GM18508 (cell line): ENCODE measurements at regions not wholly inside any gene's neighbourhood (a gene's known extent, or its start where the extent isn't known, plus 50 kb on each side); places are given as distances from the start of the nearest gene placed in this dataset.
"Not testable (repeated sequence)": the region's sequence is repeated elsewhere in the genome, so short reads cannot be mapped to it uniquely, and the experiment has no call there.

Source experiments
- ATAC-seq: cut with Tn5 transposase; IDR thresholded peaks from one replicate; pipeline ENCODE4 v1.9.1; 2021; ENCODE audit warnings: moderate number of reproducible peaks; ENCODE audit not compliant: insufficient read depth, unreplicated experiment

DNA sequence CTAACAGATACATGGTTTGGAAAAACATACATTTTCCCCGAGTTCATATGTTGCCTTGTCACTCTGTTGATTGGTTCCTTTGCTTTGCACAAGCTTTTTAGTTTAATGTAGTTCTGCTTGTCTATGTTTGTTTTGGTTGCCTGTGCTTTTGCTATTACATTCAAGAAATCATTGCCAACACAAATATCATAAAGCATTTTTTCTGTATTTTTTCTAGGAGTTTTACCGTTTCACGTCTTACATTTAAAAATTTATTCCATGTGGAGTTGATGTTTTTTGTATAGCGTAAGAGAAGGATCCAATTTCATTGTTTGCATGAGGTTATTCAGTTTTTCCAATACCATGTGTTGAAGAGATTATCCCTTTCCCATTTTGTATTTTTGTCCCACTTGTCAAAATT is 941.9 kb upstream of the ADAMTS5 start:
- not testable (repeated sequence) for ATAC-seq

DNA sequence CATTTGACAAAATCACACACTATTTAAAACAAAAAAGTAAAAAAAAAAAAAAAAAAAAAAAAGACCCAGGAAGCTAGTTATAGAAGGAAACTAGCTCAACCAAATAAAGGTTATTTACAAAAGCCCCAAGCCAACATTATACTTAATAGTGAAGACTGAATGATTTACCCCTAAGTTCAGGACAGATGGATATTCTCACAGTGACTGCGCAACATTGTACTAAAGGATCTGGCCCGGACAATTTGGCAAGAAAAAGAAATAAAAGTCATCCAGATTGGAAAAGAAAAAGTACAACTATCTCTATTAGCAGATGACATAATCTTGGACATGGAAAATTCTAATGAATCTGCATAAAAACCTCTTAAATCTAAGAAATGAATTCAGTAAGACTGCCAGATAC is 936.0 kb upstream of the ADAMTS5 start:
- ATAC-seq, result not testable (repeated sequence)

DNA sequence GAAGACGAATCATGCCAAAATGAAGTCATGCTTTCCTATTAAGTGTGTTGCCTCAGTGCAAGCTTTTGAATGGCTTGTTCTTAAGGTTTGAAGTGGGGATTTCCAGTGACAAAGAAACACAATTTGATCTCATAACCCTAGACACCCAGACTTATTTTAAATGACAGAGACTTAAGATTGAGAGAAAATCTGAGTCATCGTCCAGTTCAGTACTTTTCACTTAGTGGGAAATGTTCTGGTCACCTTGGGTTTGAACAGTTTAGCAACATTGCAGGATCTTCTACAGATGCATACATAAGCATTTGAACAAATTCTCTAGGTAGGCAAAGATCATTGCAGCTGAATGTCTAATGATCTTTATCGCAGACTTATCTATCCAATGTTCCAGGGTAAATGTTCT is 926.7 kb upstream of the ADAMTS5 start:
- not testable (repeated sequence) for ATAC-seq

DNA sequence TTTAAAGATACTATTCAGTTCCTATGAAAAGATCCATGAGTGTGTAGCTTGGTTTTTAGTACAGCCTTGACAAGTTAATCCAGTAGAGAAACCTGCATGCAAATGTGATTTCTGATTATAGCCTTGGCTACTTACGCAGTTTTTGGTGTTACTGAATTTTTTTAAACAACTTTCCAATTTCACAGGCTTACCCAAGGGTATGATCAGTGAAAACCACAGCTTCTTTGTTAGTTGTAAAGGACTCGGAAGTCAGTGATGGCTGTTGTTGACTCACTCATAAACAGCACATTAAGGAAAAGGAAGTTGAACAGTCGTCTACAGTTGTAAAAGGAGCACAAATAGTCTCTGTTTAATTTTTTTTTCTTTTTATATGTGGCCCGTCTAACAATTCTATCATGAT is 924.6 kb upstream of the ADAMTS5 start:
- not testable (repeated sequence) for ATAC-seq

DNA sequence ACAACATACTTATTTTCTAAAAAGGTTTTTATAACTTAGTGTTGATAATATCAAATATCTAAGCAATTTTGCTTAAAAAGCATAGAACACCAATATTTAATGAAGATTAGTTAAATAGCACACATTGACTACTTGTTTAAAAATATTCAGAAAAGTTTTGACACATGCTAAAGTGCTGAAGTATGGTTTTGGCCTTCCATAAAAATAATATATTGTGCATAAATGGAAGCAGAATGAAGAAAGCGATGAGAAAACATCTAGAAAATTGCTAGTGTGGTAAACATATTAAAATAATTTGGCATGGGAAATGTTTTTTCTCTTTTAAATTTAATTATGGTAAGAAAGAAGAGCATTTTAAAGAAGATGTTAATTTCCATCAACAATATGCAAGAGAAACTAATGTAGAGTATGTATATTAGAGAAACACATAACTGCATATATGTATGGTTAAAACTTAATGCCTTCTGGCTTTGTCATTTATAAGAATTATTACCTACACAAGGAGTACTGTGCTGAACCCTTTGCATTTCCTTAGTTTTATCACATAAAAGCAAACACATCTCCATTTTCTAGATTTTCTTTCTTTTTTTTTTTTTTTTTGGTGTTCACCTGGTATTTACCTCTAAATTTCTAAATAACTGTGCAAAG is 921.0 kb upstream of the ADAMTS5 start:
- ATAC-seq, result not testable (repeated sequence)

DNA sequence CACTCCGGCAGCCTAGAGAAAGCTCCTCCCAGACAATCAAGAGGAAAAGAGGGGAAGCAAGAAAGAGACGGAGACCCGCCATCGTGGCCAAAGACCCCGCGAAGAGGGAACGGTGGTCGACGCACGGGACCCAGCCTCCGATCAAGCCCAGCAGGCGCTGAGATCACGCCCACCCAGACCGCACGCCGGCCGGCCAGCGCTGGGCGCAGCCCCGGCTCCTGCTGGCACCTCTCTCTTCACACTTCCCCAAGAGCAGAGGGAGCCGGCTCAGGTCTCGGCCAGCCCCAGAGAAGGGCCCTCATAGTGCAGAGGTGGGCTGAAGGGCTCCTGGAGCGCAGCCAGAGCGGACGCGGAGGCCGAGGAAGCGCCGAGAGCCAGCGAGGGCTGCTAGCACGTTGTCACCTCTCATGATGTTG is 918.4 kb upstream of the ADAMTS5 start:
- ATAC-seq, result no peak

DNA sequence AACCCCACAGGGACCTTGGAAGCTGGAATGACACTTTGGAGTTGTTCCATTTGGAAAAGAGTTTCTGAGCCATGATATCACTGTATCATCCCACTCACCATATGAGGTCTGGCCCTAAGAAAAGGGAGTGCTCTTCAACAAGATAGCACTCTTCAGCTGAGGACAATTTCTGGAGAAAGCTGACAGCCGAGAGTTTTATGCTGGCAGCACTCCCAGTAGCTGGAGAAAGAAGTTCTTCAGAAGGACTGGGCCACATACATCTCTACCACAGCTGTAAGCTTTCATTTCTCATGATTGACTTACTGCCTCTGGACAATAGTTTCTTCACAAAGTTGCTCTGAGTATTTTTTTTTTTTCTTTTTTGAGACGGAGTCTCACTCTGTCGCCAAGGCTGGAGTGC is 914.4 kb upstream of the ADAMTS5 start:
- not testable (repeated sequence) for ATAC-seq

DNA sequence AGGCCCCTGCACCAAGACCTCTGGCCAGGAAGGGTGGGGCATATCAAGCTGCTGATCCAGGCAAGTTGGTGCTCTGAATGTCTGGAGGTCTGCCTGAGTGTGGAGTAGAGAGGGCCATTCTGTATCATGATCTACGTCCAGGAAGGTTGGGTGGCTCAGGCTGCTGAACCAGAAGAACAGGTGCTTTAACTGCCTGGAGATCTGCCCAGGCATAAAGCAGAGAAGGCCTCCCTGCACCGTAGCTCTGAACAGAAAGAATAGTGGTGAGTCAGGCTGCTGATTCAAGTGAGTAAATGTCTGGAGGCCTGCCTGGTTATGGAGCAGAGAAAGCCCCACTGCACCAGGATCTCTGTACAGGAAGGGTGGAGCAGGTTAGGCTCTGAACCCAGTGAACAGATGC is 905.5 kb upstream of the ADAMTS5 start:
- not testable (repeated sequence) for ATAC-seq

DNA sequence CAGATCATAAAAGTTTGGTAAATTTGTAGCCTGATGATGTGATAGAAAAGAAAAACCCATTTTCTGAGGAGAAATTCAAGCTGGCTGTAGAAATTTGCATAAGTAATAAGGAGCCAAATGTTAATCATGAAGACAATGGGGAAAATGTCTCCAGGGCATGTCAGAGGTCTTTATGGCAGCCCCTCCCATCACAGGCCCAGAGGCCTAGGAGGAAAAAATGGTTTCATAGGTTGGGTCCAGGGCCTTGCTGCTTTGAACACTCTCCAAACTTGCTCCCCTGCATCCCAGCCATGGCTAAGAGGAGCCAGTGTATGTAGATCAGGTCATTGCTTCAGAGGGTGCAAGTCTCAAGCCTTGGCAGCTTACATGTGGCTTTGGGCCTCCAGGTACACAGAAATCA is 903.9 kb upstream of the ADAMTS5 start:
- not testable (repeated sequence) for ATAC-seq

DNA sequence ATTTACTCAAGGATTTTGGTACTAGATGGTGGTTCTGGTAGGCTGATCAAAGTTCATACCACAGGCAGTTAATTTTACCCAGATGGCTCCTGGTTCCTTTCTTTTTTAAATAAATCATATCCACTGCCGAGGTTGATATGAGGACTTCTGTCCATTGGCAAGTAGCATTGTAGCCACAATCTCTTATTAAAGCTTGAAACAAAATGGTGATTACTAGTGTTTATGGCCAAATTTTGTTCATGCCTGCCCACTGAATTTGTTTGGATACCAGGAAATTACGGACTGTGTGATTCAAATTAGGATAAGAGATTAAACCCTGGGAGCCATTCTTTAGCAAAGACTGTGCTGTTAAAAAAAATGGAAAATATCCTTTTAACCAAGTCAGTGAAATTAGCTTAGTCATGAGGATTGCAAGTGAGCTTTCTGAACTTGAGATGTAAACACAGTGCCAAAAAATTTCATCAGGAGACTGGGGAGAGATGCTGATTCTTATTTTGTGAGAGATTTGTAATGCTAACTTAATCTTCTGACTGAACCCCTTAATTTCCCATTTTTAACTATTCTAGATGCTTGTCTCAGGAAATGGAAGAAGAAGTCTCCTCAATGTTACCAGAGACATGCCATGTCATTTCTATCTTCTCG is 893.5 kb upstream of the ADAMTS5 start:
- not testable (repeated sequence) for ATAC-seq

DNA sequence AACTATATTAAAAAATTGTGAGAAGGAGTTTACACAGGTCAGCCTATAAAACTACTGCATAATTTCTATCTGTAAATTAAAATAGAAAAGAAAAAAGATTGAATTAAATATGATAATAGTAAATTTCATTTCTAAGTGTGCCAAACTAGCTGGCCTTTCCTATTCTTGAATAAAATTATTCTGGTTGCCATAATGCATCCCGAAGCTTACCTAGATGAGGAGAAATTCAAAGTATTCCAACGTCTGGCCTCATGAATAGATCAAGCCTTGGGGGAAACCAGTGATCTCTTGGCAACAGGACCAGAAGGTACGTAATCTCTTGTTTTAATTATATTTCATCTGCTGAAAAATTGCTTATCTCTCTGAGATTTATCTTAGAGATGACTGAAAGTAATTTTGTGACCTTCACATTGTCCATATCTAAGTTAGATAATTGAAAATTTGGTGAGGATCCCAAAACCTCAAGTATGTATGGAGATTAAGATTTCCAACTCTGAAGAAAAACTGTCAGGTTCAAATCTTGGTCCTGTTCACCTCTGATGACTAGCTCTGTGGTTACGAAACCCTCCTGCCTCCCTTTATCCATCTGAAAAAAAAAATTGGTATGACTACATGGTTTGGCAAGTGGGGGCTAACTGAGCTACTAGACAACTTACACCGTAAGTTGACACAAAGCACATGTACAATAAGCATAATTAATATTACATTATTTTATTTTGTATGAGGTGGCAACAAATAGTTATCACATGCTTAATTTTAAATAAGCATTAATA is 891.4 kb upstream of the ADAMTS5 start:
- not testable (repeated sequence) for ATAC-seq

DNA sequence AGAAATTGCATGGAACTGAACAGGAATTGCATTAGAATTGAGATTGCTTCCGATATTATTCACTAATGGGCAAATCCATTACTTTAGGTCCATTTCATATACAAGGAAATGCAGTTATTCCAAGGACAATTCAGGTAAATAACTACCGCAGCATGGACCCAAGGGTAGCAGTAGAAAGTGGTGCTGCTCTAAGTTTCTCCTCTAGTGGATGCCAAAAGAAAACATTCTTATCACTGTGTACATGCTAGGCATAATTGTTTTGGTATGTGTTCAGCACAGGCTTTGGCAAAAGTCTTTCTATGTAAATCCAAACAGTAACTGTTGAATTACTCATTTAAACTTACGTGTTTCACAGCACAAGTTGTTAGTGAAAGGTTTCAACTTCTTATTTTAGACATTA is 890.1 kb upstream of the ADAMTS5 start:
- ATAC-seq, result not testable (repeated sequence)

DNA sequence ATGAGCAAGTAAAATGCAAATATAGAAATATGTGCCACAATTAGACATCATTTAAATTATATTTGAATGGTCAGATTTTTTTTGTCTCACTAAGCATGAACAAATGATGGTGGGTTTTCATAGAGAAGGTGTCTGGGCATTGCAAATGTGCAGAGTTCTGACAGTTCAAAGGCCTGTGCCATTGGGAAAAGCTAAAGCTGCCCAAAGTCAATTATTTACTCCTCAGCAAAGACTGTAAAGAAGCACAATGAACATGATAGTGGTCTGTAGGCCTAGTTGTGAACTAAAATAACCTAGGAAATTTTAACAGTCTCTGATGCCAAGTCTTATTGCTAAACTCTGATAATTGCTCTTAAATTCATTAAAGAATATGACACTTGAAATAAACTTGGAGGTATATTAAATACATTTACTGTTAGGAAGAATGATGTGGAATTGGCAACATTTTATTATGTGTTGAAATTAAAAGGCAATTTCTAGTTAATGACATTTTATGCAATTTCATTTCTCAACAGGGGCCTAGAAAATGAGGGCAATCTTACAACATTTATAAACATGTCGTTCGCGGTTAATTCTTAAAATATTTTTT is 874.3 kb upstream of the ADAMTS5 start:
- no peak for ATAC-seq

DNA sequence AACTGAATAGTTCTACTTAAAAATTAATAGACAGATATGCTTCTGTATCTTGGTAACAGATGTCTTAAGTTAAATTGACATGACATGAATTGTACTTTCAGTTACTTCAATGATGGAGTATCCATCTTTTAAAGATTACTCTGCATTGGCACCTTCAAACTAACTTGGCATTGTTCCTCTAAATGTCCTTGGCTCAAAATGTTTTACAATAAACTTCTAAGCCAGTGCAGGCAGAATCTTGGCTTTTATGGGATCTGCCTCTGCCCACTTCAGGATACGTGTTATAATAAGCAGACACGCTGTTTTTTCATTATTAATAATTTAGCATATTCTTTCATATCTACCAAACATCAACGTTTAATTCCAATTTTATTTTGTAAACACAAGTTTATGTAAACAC is 873.4 kb upstream of the ADAMTS5 start:
- no peak for ATAC-seq

DNA sequence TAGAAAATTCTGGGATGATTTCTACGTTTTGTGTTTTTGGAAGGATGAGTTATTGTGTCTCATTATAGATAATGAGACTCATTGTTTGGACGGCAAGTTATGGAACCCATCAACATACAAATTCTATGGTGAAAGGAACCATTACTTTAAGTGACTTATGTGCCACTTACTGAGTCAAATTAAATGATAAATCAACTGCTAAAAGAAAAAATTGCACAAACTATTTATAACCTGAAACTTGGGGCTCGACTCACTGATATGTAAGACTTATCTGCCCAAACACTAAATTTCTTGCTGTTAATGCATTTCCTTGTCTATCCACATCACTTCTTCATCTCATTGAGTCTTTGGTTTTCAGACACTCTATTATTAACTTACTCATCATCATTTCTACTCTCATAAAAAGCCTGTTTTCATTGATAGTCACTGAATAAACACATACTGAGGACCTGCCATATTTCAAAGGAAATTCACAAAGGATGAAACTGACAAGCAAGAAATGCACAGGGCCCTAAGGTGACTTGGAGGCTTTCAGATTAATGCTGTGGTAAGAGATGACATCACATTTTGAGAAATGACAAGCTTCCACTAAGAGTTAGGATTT is 872.7 kb upstream of the ADAMTS5 start:
- ATAC-seq, result no peak

DNA sequence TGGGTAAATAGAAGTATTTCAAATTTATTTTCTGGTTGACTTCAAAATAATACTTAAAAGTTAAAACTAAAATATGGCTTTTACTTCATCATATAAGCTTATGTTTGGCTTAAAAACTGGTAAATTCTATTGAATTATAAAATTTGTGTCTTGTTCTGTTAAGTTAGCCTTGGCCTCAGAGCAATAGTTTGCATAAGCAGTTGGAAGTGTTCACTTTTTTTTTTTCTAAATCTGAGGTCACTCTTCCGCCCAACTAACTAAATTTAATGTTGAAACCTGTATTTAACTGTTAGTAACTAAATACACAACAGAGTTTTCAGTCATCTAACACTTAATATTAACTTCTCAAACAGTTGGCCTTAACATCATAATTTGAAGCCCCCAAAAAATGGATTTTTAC is 871.7 kb upstream of the ADAMTS5 start:
- ATAC-seq, result no peak

DNA sequence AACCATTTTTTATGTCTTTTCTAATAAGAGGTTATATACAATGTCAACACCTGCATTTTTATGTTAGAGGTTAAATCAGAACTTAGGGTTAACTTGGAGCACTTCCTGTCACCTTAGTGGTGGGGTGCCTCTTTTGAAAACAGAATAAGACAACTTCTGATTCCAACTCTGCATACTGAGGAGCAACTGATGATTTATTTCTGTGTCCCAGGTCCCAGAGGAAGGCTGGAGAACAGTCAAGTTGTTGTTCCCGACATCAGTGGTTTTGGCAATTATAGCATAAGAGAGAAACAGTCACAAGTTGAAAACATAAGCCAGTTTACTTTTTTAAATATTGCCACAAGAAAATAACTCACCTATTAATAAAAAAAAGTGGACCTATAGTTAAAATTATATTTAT is 871.0 kb upstream of the ADAMTS5 start:
- no peak for ATAC-seq

DNA sequence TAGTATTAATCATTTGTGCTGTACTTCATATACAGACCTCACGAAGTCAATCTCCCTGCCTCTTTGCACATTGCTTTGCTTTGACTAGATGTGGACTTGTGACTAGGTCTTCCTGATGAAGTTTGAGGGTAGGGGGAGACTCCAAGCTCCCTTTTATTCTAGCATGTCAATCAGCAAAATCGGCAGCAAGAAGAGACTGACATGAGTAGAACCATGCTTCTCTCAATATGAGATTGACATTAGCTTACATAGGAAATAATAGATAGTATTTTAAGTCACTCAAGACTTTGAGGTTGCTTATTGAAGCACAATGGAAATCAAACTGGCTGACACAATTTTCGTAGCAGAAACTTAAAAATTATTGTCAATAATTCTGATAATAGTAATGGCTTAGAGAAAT is 866.4 kb upstream of the ADAMTS5 start:
- ATAC-seq, result no peak

DNA sequence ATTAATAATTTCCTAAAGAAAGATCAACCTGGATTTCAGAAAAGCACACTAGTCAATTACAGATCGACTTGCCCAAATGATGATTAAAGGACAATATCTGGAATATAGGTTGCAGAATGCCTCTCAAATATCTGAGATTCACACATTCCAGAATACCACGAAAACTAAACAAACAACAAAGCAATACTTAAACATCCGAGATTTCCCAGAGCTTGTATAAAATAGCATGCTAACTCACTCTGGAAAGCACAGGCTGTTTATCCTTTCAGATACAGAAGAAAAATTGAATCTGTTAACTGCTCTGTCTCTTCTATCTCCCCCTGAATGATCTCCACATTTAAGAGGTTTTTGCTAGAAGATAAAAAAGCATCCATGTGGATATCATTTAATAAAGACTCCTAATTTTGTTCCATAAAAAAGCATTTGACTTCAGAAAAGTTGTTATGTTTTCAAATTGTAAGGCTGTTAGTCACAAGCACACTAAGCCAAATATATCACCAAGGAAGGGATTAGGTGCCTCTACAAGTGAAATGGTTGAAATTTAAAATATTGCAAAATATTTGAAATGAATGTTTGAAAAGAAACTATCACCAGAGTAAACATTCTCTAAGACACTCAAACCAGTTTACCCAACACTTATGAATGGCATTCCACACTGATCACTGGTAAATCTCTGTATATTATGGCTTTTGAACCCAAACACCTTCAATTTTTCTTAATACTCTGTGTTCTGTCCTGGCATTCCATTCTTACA is 865.1 kb upstream of the ADAMTS5 start:
- no peak for ATAC-seq

DNA sequence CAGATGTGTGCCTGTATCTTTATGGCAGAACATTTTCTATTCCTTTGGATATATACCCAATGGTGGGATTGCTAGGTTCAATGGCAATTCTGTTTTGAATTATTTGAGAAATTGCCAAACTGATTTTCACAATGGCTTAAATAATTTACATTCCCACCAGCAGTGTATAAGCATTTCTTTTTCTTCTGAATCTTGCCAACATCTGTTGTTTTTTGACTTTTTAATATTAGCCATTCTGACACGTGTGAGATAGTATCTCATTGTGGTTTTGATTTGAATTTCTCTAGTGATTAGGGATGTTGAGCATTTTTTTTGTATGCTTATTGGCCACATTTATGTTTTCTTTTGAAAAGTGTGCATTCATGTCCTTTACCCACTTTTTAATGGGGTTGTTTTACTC is 864.3 kb upstream of the ADAMTS5 start:
- no peak for ATAC-seq
